ENCODE measurements at regions not wholly inside any gene's neighbourhood (a gene's known extent, or its start where the extent isn't known, plus 50 kb on each side); places are given as distances from the start of the nearest gene placed in this dataset.
A peak's percentile ranks its signal among the peaks of the same experiment; 100 is the strongest.

DNA sequence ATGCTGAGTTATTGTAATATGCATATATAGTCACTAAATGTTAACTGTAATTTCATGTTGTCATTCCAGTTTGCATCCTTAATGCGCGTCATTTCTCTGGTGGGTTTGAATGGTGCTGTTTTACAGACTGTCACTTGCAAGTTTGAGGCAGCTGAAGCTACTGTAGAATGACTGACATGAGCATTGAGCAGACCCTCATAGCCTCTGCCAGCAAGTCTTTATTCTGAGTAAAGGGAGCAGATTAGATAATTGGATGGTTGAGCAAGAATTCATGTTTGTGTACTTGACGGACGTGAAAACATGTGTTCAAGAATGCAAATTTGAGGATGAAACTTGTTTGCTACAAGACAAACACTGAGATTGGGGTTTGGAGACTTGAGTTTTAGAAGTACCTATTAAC lies 854.8 kb upstream of the KLHL29 start:
- DNase-seq, result no peak

DNA sequence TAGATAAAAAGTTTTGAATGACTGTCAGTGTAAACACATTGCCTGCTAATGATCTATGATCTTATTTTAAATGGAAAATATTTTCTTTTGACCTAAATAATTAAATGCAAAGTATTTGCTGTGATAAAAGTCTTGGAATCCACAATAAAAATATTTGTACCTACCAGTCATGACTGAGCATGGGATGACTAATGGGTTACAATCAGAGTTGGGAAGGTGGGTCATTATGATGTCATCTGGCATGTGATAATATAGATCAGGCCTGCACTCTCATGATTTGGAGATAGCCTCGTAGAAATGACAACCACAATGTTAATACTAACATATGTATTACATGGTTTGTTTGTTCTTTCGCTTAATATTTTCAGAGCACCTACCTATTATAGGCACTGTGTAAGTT lies 848.8 kb upstream of the KLHL29 start:
- DNase-seq, result no peak

DNA sequence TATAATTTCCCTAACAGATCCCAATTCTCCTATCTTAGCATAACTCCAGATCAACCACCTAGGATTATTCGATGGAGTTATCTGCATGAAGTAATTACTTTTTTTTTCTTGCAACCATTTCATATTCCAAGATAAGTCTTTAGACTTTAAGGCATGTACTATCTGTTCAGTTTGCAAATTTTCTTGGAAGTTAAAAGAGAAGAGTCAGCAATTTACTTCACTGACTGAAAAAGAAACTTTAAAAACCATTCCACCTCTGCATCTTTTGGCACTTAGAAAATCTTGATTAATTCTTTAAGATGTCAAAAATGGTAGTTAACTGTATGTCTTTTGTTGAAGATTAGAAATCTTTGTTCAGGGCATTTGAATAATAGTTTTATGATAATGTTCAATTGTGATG lies 830.5 kb upstream of the KLHL29 start:
- no peak for DNase-seq

DNA sequence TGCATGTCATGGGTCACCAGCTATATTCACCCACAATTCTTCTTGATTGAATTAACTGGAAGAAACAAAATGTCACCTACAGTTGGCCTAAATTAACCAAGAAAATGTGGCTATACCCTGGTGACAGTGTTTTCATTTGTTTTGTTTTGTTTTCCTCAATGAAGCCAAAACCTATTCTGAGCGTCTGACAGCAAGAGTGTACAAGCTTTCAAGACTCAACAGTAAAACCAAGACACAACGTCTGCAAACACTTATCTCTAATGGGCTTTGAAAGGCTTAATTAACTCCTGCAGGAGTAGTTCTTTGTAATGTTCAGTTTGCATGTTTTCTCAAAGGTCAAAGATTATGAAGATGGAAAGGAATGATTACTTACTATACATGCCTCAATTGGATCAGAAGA lies 827.6 kb upstream of the KLHL29 start:
- DNase-seq, result no peak

GRCh38 chr2:22560021-22560420 lies 825.0 kb upstream of the KLHL29 start:
- DNase-seq, result no peak

GRCh38 chr2:22579341-22579740 lies 805.6 kb upstream of the KLHL29 start:
- DNase-seq, result no peak

DNA sequence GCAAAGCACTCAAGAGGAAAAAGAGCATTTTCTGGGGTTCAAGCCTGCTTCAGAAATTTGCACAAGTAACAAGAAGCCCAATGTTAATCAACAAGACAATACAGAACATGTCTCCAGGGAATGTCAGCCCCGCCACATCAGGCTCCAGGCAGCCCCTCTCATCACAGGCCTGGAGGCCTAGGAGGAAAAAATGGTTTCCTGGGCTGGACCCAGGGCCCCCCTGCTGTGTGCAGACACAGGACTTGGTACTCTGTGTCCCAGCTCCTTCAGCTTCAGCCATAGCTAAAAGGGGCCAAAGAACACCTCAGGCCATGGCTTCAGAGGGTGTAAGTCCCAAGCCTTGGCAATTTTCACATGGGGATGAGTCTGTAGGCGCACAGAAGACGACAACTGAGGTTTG lies 802.9 kb upstream of the KLHL29 start:
- no peak for DNase-seq

- DNase-seq, result no peak
These were observed 788.7 kb upstream of the KLHL29 start for GRCh38 chr2:22596306-22596705.

GRCh38 chr2:22600156-22600555 lies 784.8 kb upstream of the KLHL29 start:
- no peak for DNase-seq

GRCh38 chr2:22600999-22601398 lies 784.0 kb upstream of the KLHL29 start:
- no peak for DNase-seq

- DNase-seq, result no peak
These were observed 780.8 kb upstream of the KLHL29 start for GRCh38 chr2:22604136-22604535.

- no peak for DNase-seq
These were observed 768.9 kb upstream of the KLHL29 start for GRCh38 chr2:22616031-22616430.

DNA sequence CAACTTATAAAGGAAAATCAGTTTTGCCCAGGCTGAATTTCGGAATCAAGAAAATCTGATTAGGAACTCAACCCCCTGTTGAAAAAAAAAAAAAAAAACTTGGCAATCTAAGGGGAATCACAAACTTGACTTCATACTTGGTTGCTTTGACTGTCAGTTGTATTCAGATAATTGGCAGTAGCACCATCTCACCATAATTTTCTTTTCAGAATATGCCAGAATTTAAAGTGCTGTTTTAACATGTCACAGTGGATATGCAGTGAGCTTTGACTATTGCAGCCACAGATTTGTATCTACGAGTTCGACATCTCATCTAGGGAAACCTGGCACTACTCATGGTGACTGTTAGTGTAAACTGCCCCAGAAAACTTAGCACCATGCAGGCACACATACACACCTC lies 761.4 kb upstream of the KLHL29 start:
- no peak for DNase-seq

DNA sequence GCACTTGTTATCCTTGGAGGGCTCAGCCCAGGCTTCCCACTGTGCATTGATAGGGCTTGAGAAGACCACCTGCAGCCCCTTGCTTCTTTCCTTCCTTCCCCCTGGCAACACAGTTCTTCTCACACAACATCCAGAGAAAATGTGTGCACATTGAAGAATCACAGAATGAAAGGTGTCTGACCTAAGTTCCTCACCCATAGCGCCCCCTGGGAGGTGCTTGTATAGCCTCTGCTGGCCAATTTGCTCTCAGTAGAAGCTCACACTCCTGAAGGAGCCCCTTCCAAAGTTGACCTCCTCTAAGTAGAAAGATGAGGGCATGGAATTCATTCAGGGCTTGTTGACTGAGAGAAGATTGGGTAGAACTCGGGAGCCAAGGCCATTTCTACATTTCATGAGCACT lies 758.4 kb upstream of the KLHL29 start:
- DNase-seq, result peak; percentile 59

DNA sequence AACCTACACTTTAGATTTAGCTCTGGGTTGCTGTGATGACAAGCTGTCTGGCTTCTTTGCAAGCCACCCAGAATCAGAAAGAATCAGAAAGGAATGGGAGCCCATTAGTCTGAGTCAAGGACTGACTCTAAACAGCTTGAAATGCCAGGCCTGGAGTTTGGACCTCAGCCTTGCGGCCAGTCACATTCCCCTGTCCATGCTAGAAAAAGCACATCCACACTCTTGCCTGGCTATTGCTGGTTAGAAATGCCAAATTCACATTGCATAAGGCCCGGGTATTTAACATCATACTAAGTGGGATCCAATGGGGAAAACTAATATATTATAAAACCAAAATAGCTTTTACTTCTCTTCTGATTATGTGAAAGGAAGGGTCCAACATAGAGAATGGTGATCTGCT lies 756.8 kb upstream of the KLHL29 start:
- DNase-seq, result no peak

- no peak for DNase-seq
These were observed 756.1 kb upstream of the KLHL29 start for GRCh38 chr2:22628906-22629305.

DNA sequence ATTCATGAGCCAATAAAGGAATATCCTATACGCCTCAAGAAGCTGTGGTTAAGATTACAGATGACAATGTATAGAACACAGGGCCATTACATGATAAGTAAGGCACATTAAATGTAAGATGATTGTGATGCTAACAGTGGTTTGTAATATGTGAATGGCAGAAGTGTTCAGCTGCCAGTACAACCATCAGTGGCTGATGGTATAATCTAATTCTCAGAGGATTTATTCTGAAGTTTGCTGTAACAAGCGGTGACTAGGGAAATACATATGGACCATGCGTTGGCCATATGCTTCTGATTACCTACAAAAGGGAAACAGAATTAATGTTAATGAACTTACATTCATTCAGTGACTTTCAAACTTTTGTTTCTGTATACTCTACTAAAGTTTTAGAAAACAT lies 750.8 kb upstream of the KLHL29 start:
- DNase-seq, result no peak

DNA sequence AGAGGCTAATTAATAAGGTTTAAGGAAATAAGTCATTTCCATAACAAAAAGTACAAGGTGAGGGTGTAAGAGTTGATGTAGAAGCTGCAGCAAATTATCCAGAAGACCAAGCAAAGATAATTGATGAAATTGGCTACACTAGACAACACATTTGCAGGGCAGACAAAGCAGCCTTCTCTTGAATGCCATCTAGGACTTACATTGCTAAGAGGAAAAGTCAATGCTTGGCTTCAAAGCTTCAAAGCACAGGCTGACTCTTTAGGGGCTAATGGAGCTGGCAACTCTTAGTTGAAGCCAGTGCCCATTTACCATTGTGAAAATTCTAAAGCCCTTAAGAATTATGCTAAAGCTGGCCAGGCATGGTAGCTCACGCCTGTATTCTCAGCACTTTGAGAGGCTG lies 728.6 kb upstream of the KLHL29 start:
- no peak for DNase-seq

GRCh38 chr2:22673529-22673928 lies 711.5 kb upstream of the KLHL29 start:
- DNase-seq, result no peak

DNA sequence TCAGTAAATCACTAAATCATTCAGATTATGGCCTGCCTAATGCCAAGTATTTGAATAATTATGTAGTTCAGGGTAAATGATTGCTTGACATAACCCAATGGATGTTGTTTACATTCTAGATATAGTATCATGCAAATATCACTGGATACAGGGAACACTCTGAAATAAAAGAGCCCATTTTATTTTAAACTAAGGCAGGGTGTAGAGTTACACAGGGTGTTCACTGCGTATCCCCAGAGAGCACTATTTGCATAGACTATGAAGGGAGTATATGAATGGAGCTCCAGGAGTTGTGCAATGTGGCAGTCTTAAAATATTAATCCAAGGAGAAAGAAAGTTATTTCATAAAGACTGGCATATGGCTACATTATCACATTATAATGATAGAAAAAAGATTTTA lies 701.1 kb upstream of the KLHL29 start:
- DNase-seq, result no peak

DNA sequence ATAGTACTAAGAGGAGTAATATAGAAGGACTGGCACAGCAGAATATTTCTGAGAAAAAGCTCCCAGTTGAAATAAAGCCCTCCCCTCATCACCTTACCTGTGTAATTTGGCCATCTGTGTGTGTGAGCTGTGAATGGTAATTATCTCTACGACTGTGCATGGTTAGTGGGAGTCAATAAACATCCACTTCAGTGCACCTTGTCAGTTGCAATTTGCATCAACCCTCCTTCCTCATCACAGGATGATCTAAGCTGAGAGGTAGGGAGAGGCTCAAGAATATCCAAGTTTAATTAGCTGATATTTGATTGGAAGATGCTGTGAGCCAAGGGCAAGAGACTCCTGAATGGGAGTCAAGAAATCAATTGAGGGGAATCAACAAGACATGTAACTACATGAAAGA lies 694.9 kb upstream of the KLHL29 start:
- no peak for DNase-seq

GRCh38 chr2:22691666-22692065 lies 693.3 kb upstream of the KLHL29 start:
- DNase-seq, result no peak

GRCh38 chr2:22692746-22693145 lies 692.2 kb upstream of the KLHL29 start:
- DNase-seq, result no peak

DNA sequence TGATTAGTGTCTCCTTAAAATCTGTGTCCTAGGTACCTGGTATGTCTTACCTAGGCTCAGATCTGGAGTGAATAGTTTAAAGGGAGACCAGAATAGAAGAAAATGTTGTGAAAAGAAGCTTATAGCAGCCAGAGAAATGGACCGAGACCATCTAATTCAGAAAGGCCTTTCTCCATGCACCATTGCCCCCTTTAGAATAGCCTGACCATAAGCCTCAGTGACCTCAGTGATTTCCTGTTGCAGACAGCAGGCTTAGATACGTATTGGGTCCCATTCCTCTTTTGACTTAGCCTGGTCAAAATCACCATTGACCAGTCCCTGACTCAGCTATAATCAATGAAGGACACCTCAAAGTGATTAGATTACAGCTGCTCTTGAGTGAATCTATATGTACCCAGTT lies 690.7 kb upstream of the KLHL29 start:
- no peak for DNase-seq

DNA sequence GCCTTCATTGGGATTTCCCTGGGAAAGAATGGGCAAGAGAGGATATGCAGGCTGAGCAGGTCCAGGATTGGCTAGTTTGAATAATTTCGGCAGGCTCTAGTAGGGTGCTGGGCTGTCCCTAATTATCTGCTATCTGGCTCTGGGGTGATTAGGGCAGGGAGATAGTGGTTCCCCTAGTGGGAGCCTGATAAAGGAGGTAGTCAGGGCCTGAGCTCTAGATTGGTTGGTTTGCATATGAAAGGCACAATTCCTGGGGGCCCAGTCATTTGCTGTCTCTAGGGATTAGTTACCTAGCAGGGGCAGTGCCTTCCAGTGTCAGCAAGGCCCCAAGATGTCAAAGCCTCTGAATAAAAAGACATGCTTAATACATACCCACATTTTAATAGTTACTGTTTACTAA lies 690.1 kb upstream of the KLHL29 start:
- no peak for DNase-seq

DNA sequence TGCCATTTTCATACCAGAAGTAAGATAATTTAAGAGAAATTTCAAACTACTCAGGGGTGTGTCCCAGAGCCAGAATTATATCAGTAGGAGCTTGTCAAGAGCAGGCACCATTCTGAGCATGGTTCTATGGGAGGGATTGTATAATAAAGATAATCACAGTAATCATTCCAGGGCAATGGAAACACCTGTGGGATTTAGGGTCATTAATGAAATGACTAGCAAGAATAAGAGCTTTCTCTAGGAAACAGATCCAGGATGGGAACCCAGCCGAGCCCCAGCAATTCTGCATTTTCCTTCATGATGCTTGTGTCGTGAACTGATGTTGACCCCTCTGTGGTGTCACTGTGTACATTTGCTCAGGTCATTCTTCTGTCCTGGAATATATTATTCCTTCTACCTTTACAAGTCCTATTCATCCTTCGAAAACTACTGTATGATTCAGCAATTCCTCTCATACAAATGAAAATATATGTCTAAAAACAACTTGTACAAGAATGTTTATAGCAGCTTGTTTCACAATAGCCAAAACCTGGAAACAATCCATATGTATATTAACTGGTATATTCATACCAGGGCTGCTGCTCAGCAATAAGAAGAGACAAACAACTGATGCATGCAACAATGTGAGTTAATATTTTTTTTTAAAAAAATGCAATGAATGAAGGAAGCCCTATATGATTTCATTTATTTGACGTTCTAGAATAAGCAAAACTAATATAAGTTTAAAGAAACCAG lies 687.8 kb upstream of the KLHL29 start:
- DNase-seq, result no peak
